Immature natural killer cell (primary cell): ENCODE measurements at regions not wholly inside any gene's neighbourhood (a gene's known extent, or its start where the extent isn't known, plus 50 kb on each side); places are given as distances from the start of the nearest gene placed in this dataset.
"Not testable (repeated sequence)": the region's sequence is repeated elsewhere in the genome, so short reads cannot be mapped to it uniquely, and the experiment has no call there.

Experiments
- DNase-seq, 3 donors: peaks; one replicate each; pipeline ENCODE4 v3.0.0; 2022; ENCODE audit warnings: mixed read lengths in 1 of 3
- H3K27ac Mint-ChIP-seq, 6 donors: one replicate each; pipeline ENCODE4 v1.8.0; 2020; ENCODE audit warnings: mixed read lengths in 6 of 6, mild to moderate bottlenecking in 5 of 6, inconsistent platforms in 4 of 6, moderate library complexity in 3 of 6
- H3K27me3 Mint-ChIP-seq, 3 donors: one replicate each; pipeline ENCODE4 v1.8.0; 2020 to 2021; ENCODE audit warnings: low read depth in 3 of 3, mild to moderate bottlenecking in 3 of 3, mixed read lengths in 3 of 3, moderate library complexity in 3 of 3, inconsistent platforms in 1 of 3
- H3K36me3 Mint-ChIP-seq, 3 donors: one replicate each; pipeline ENCODE4 v1.8.0; 2020; ENCODE audit warnings: mixed read lengths in 3 of 3, inconsistent platforms in 2 of 3, mild to moderate bottlenecking in 2 of 3
- H3K4me1 Mint-ChIP-seq, 2 donors: one replicate each; pipeline ENCODE4 v1.8.0; 2020; ENCODE audit warnings: inconsistent platforms in 2 of 2, mild to moderate bottlenecking in 2 of 2, mixed read lengths in 2 of 2, moderate library complexity in 1 of 2
- H3K4me3 Mint-ChIP-seq, 5 donors: one replicate each; pipeline ENCODE4 v1.8.0; 2020; ENCODE audit warnings: mild to moderate bottlenecking in 5 of 5, mixed read lengths in 5 of 5, inconsistent platforms in 3 of 5, moderate library complexity in 3 of 5
- H3K9me3 Mint-ChIP-seq, 6 donors: one replicate each; pipeline ENCODE4 v1.8.0; 2020; ENCODE audit warnings: mild to moderate bottlenecking in 6 of 6, mixed read lengths in 6 of 6, inconsistent platforms in 4 of 6, moderate library complexity in 3 of 6

DNA sequence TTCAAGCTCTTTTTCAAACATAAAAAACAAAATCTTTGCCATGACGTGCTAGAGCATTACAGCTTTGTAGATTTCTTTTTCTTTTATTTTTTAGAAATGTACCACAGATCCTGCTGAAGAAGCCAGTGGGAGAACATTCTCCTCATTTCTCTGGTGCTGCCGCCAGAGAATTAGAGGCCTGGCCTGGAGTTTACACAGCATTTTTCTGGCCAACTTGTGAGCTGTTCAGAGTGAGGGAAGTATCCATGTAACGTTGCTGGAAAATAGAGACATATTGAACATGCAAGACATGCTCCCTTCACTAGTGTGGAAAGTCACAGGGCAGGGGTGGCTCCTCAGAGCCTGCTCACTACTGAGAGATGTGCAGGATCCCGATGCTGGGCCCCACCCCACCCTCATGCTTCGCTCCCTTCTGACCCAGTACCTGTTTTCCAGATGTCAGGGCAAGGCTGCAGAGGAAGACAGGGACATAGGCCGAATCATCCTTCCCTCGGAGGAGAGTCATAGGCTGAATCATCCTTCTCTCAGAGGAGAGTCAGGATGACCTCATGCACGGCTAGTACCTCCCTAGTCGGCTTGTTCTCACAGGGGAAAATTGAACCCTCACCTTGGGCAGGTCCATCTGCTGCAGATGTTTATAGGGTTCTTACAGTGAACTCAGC is 298.5 kb downstream of the INSIG2 start:
- no peak overlapping the region for H3K4me3 Mint-ChIP-seq
- peaks cover 0 to 3% (median 0%) of the 10 kb centered on the region in 3 donors for H3K27me3 Mint-ChIP-seq
- no peaks in the 10 kb centered on the region for H3K36me3 Mint-ChIP-seq
- no peaks in the 10 kb centered on the region for H3K4me1 Mint-ChIP-seq
- no peak overlapping the region for H3K27ac Mint-ChIP-seq
- peaks cover 0 to 2% (median 0%) of the 10 kb centered on the region in 6 donors for H3K9me3 Mint-ChIP-seq
- DNase-seq = no peak

GRCh38 chr2:118380915-118381653 is 292.8 kb downstream of the INSIG2 start:
- no peak for DNase-seq
- Mint-ChIP-seq H3K27ac (no peak overlapping the region), H3K4me1 (no peaks in the 10 kb centered on the region), H3K27me3 (peaks cover 0 to 2% (median 0%) of the 10 kb centered on the region in 3 donors), H3K9me3 (peaks cover 0 to 2% (median 0%) of the 10 kb centered on the region in 6 donors), H3K36me3 (no peaks in the 10 kb centered on the region), H3K4me3 (no peak overlapping the region)

GRCh38 chr2:118375907-118376485 is 287.7 kb downstream of the INSIG2 start:
- DNase-seq = no peak
- H3K27ac Mint-ChIP-seq = no peak overlapping the region
- no peaks in the 10 kb centered on the region for H3K4me1 Mint-ChIP-seq
- peaks cover 0 to 2% (median 2%) of the 10 kb centered on the region in 3 donors for H3K27me3 Mint-ChIP-seq
- no peaks in the 10 kb centered on the region for H3K36me3 Mint-ChIP-seq
- H3K4me3 Mint-ChIP-seq = no peak overlapping the region
- H3K9me3 Mint-ChIP-seq = peaks cover 0 to 2% (median 0%) of the 10 kb centered on the region in 6 donors

DNA sequence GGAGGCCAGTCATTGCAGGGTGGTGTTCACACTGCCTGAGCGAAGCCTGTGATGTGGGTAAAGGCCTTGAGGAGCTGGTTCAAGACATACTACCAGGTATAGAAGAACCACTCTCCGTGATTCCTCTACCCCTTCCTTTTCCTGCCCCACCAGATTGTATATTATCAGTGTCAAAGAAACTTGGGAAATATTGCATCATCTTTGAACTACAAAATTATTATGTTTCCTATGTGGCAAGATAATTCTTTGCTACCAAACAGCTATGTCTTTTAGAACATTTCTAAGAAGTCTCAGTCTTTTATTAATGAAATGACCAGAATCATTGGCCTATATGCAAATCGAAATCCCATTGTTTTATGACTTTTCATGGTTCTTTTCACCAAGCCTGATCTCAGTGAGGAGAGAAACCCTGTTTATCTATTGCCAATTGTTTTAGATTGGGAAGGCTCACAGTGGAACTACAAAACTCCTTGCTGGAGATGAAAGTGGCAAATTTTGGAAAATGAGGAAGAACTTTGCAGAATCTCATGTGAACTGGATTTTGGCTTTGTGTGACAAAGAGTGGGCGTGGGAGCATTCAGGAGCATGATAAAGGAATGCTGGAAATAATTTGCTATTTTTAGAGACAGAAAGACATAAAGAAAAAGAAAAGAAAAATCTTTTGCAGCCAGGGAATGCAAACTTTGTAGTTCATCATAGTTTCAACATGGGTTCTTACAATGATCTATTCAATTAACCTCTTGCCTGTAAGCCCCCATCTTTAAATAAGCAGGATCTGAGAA is 286.9 kb downstream of the INSIG2 start:
- H3K4me3 Mint-ChIP-seq = no peak overlapping the region
- peaks cover 0 to 2% (median 0%) of the 10 kb centered on the region in 6 donors for H3K9me3 Mint-ChIP-seq
- no peaks in the 10 kb centered on the region for H3K36me3 Mint-ChIP-seq
- H3K27me3 Mint-ChIP-seq = peaks cover 0 to 2% (median 2%) of the 10 kb centered on the region in 3 donors
- no peak for DNase-seq
- H3K4me1 Mint-ChIP-seq = no peaks in the 10 kb centered on the region
- no peak overlapping the region for H3K27ac Mint-ChIP-seq

DNA sequence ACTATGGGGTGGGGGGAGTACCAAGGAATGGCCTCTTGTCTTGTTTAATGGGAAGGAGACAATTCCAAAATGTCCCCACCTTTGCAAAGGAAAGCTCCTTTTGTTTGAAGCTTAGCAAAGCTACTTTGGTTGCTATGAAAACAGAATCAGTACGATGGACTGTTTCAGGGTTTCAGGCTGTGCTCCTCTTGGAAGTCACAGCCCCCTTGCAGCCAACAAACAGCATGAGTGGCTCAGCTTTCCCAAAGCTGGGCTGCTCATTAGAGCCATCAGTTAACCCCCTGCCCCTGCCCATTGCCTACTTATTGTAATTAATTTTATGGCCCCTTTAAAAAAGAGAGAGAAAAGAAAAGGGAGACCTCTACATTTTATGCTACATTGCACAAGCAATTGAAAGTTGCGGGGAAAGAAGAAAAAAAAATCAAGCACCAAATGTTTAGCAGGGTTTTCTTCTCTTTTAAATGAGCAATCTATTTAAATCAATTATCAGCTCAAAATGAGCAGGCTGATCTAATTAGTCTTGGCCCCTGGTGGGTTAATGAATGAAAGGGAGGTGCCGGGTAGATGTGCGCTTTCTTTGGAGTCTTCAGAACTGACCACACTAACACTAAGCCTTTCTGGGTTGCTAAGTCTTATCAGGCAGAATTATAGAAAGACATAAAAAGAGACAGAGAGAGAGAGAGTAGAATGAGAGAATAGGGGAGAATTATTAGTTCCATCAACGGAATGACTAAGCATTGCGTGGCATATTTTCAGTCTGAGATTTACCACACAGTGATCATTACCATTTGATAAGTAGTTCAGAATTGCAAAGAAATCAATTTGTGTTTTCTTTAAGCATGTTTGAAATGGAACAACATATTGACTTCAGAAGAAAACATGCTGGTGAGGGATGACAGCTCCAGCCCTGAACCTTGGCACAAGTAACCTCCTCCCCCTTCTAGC is 284.9 kb downstream of the INSIG2 start:
- DNase-seq = no peak
- H3K27me3 Mint-ChIP-seq = peaks cover 0 to 4% (median 4%) of the 10 kb centered on the region in 3 donors
- H3K36me3 Mint-ChIP-seq = no peaks in the 10 kb centered on the region
- H3K4me3 Mint-ChIP-seq = no peak overlapping the region
- H3K4me1 Mint-ChIP-seq = no peaks in the 10 kb centered on the region
- H3K27ac Mint-ChIP-seq = no peak overlapping the region
- H3K9me3 Mint-ChIP-seq = peaks cover 0 to 2% (median 0%) of the 10 kb centered on the region in 6 donors

- no peak overlapping the region for H3K4me3 Mint-ChIP-seq
- no peaks in the 10 kb centered on the region for H3K36me3 Mint-ChIP-seq
- H3K27ac Mint-ChIP-seq = no peak overlapping the region
- peaks cover 0 to 4% (median 2%) of the 10 kb centered on the region in 3 donors for H3K27me3 Mint-ChIP-seq
- H3K4me1 Mint-ChIP-seq = no peaks in the 10 kb centered on the region
- no peak for DNase-seq
- no peaks in the 10 kb centered on the region for H3K9me3 Mint-ChIP-seq
Measured at GRCh38 chr2:118371515-118371914, 283.2 kb downstream of the INSIG2 start.

- not testable (repeated sequence) for DNase-seq, H3K4me3 Mint-ChIP-seq, H3K27me3 Mint-ChIP-seq, H3K9me3 Mint-ChIP-seq, H3K27ac Mint-ChIP-seq, H3K4me1 Mint-ChIP-seq, H3K36me3 Mint-ChIP-seq
Measured at GRCh38 chr2:118369521-118369920, 281.2 kb downstream of the INSIG2 start.

DNA sequence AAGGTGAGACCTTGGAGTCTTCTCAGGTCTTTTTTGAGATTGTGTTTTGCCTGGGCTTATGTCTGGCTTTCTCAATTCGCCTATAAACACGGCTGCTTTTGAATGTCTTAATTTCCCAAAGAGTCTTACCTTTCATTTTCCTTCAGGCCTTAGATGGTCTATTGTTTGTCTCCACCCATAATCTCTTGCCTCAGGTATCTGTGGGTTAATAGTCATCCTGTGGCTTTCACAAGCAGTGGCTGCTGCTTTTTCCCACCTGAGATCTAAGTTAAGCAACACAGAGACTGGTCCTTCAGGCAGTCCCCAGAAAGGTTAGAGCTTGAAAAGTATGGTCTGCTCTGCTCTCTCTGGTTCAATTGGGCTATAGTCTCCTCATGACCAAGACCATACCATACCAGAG is 275.3 kb downstream of the INSIG2 start:
- no peaks in the 10 kb centered on the region for H3K4me1 Mint-ChIP-seq
- peaks cover 2 to 7% (median 3%) of the 10 kb centered on the region in 3 donors for H3K27me3 Mint-ChIP-seq
- no peak overlapping the region for H3K4me3 Mint-ChIP-seq
- H3K36me3 Mint-ChIP-seq = no peaks in the 10 kb centered on the region
- no peak overlapping the region for H3K27ac Mint-ChIP-seq
- peaks cover 0 to 5% (median 0%) of the 10 kb centered on the region in 6 donors for H3K9me3 Mint-ChIP-seq
- no peak for DNase-seq

- no peak overlapping the region for H3K4me3 Mint-ChIP-seq
- peaks cover 0 to 7% (median 0%) of the 10 kb centered on the region in 6 donors for H3K9me3 Mint-ChIP-seq
- no peaks in the 10 kb centered on the region for H3K36me3 Mint-ChIP-seq
- H3K4me1 Mint-ChIP-seq = no peaks in the 10 kb centered on the region
- DNase-seq = no peak
- H3K27me3 Mint-ChIP-seq = peaks cover 2 to 5% (median 4%) of the 10 kb centered on the region in 3 donors
- H3K27ac Mint-ChIP-seq = no peak overlapping the region
Measured at GRCh38 chr2:118356051-118356450, 267.8 kb downstream of the INSIG2 start.

DNA sequence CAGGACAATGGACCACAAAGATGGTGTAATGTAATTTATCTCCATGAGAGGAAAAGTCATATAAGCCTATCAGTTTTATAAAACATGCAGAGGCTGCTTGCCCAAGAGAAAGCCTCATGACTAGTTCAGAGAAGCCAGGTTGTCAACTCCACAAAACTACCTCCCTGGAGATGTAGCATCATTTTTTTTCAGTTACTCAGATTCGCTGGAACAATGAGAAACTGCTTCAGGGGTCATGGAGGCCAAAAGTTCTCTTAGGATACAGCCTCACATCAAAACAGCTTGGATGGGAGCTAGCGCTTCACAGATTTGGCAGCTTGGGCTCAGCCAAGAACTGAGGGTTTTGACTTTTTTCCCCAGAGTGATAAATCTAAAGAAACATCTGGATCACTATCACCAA is 263.5 kb downstream of the INSIG2 start:
- DNase-seq = no peak
- Mint-ChIP-seq H3K27me3 (peaks cover 2 to 7% (median 3%) of the 10 kb centered on the region in 3 donors), H3K4me1 (no peaks in the 10 kb centered on the region), H3K4me3 (no peak overlapping the region), H3K9me3 (peaks cover 0 to 3% (median 0%) of the 10 kb centered on the region in 6 donors), H3K27ac (no peak overlapping the region), H3K36me3 (no peaks in the 10 kb centered on the region)

- no peak for DNase-seq
- H3K9me3 Mint-ChIP-seq = peaks cover 0 to 3% (median 0%) of the 10 kb centered on the region in 6 donors
- peaks cover 1 to 7% (median 2%) of the 10 kb centered on the region in 3 donors for H3K27me3 Mint-ChIP-seq
- H3K4me1 Mint-ChIP-seq = no peaks in the 10 kb centered on the region
- no peak overlapping the region for H3K4me3 Mint-ChIP-seq
- no peak overlapping the region for H3K27ac Mint-ChIP-seq
- no peaks in the 10 kb centered on the region for H3K36me3 Mint-ChIP-seq
Measured at GRCh38 chr2:118350621-118351020, 262.4 kb downstream of the INSIG2 start.

DNA sequence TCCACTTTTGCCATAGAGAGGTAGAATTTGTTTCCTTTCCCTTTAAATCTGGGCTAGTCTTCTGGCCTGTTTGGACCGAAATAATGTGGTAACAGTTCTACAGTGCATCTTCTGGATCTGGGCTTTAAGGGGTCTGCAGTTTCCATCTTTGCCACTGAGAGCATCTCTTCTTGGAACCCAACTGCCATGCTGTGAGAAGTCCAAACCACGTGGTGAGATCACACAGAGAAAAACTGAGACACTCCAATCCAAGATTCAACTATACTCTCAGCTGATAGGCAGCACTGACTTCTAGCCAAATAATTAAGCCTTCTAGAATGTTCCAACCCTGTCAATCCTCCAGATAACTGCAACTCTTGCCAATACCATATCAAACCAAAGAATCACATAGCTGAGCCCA is 261.1 kb downstream of the INSIG2 start:
- Mint-ChIP-seq H3K36me3 (no peaks in the 10 kb centered on the region), H3K9me3 (peaks cover 0 to 7% (median 0%) of the 10 kb centered on the region in 6 donors), H3K27ac (no peak overlapping the region), H3K4me3 (no peak overlapping the region), H3K4me1 (no peaks in the 10 kb centered on the region), H3K27me3 (peaks cover 1 to 7% (median 2%) of the 10 kb centered on the region in 3 donors)
- no peak for DNase-seq
